ENCODE measurements at regions not wholly inside any gene's neighbourhood (a gene's known extent, or its start where the extent isn't known, plus 50 kb on each side); places are given as distances from the start of the nearest gene placed in this dataset.

- TF ChIP-seq CTCF (IDR thresholded peaks at IDR 0.05; ENCODE audit: low read length) (no peak), EZH2 (optimal IDR thresholded peaks at IDR 0.05; ENCODE audit: low read depth, low read length) (no peak)
Measured at GRCh38 chr2:114156366-114157056, 266.6 kb downstream of the ACTR3 start.
